Left lung (tissue), 4 donors: ENCODE measurements at regions not wholly inside any gene's neighbourhood (a gene's known extent, or its start where the extent isn't known, plus 50 kb on each side); places are given as distances from the start of the nearest gene placed in this dataset.

Experiments
- ATAC-seq: fragments of 200-7000 bp; cut with Tn5 transposase; one replicate; pipeline ENCODE4 v1.9.1; 2020; ENCODE audit warnings: moderate library complexity
- DNase-seq, 4 donors: peaks; one replicate each; pipeline ENCODE4 v3.0.0-alpha.2; 2013 to 2020
- H3K27ac ChIP-seq, 2 donors: fragments of 200-600 bp; sonication (generic) in 1 of 2; one replicate each; pipeline versions ENCODE4 v1.5.0 to v1.8.0; 2020 to 2021
- H3K27me3 ChIP-seq, 2 donors: fragments of 200-600 bp; sonication (generic) in 1 of 2; one replicate each; pipeline versions ENCODE4 v1.5.0 to v1.8.0; 2020 to 2021
- H3K36me3 ChIP-seq, 2 donors: fragments of 200-600 bp; sonication (generic) in 1 of 2; one replicate each; pipeline versions ENCODE4 v1.5.0 to v1.8.0; 2020 to 2021
- H3K4me1 ChIP-seq, 2 donors: fragments of 200-600 bp; one replicate each; pipeline ENCODE4 v1.8.0; 2021
- H3K4me3 ChIP-seq, 2 donors: fragments of 200-600 bp; sonication (generic) in 1 of 2; one replicate each; pipeline versions ENCODE4 v1.5.0 to v1.8.0; 2020 to 2021; ENCODE audit warnings: mild to moderate bottlenecking in 1 of 2
- H3K9me3 ChIP-seq, 2 donors: fragments of 200-600 bp; sonication (generic) in 1 of 2; one replicate each; pipeline versions ENCODE4 v1.5.0 to v1.8.0; 2020 to 2021
- intact Hi-C, 2 donors: fragments of 100-400 bp; cut with DNase I; formaldehyde crosslinking; loops; one replicate each; pipeline versions ENCODE4 v1.11.2 to v1.14.2; 2022
- TF ChIP-seq, protein P1 (sequence below), 2 donors: fragments of 200-600 bp; sonication (generic) in 1 of 2; IDR thresholded peaks; one replicate each; pipeline versions ENCODE4 v1.5.0 to v1.8.0; 2021; ENCODE audit warnings: antibody characterized with exemption in 2 of 2
- donor health status: DM: no; HTN: yes; CAD: no.
- donor health status: DM: no; HTN: no; CAD: no.

DNA sequence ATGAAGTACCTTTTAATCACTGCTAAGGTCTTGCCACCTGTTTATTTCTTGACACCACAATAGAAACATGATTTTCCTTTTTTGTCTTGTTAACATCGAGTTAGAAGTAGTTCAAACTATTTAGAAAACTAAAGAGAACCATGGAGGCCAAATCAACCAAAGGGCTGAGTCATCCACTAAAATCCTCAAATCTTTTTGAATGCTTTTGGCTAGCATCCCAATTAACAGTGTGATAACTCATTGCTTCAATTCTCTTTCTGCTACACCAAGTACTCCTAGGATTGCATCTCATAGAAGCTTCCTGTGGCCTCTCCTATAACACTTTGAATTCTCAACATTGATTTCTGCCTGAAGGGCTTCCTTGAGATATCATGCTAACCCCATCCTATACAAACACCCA lies 159.9 kb upstream of the MMADHC start:
- H3K36me3 ChIP-seq = no peaks in the 10 kb centered on the region
- no peaks in the 10 kb centered on the region for H3K9me3 ChIP-seq
- intact Hi-C loops = no loop called here
- no peak overlapping the region for H3K4me3 ChIP-seq
- ATAC-seq (no peak), DNase-seq (no peak)
- H3K27ac ChIP-seq = no peak overlapping the region
- TF ChIP-seq, protein P1, sequence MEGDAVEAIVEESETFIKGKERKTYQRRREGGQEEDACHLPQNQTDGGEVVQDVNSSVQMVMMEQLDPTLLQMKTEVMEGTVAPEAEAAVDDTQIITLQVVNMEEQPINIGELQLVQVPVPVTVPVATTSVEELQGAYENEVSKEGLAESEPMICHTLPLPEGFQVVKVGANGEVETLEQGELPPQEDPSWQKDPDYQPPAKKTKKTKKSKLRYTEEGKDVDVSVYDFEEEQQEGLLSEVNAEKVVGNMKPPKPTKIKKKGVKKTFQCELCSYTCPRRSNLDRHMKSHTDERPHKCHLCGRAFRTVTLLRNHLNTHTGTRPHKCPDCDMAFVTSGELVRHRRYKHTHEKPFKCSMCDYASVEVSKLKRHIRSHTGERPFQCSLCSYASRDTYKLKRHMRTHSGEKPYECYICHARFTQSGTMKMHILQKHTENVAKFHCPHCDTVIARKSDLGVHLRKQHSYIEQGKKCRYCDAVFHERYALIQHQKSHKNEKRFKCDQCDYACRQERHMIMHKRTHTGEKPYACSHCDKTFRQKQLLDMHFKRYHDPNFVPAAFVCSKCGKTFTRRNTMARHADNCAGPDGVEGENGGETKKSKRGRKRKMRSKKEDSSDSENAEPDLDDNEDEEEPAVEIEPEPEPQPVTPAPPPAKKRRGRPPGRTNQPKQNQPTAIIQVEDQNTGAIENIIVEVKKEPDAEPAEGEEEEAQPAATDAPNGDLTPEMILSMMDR (IDR thresholded peaks at IDR 0.05) = no peak
- H3K27me3 ChIP-seq = no peaks in the 10 kb centered on the region
- no peaks in the 10 kb centered on the region for H3K4me1 ChIP-seq

GRCh38 chr2:149745396-149746230 lies 158.0 kb upstream of the MMADHC start:
- Histone ChIP-seq H3K9me3 (no peaks in the 10 kb centered on the region), H3K4me1 (no peaks in the 10 kb centered on the region), H3K36me3 (no peaks in the 10 kb centered on the region), H3K27me3 (no peaks in the 10 kb centered on the region), H3K27ac (no peak overlapping the region), H3K4me3 (no peak overlapping the region)
- TF ChIP-seq, protein P1 (IDR thresholded peaks at IDR 0.05) = no peak
- intact Hi-C loops = no loop called here
- DNase-seq (no peak), ATAC-seq (no peak)

DNA sequence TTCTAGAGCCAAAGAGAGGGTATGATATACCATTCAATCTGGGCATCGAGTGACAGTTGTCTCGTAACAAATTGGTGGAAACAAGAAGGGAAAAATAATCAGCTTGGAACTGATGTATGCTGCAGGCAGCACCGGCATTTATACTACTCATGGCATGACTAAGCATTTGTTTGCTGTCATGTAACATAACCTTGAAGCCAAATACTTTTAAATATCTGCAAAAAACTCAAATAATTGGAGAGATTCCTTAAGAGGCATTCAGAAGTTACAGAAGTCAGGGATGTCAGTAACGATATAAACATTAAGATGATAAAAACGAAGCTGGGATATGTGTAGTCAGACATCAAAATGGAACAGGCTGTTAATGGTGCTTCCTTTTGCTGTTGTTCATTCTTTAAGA lies 157.3 kb upstream of the MMADHC start:
- Histone ChIP-seq H3K9me3 (no peaks in the 10 kb centered on the region), H3K27ac (no peak overlapping the region), H3K36me3 (no peaks in the 10 kb centered on the region), H3K4me1 (no peaks in the 10 kb centered on the region), H3K4me3 (no peak overlapping the region), H3K27me3 (no peaks in the 10 kb centered on the region)
- ATAC-seq = no peak
- TF ChIP-seq, protein P1 (IDR thresholded peaks at IDR 0.05) = no peak
- no peak for DNase-seq
- intact Hi-C loops = no loop called here

DNA sequence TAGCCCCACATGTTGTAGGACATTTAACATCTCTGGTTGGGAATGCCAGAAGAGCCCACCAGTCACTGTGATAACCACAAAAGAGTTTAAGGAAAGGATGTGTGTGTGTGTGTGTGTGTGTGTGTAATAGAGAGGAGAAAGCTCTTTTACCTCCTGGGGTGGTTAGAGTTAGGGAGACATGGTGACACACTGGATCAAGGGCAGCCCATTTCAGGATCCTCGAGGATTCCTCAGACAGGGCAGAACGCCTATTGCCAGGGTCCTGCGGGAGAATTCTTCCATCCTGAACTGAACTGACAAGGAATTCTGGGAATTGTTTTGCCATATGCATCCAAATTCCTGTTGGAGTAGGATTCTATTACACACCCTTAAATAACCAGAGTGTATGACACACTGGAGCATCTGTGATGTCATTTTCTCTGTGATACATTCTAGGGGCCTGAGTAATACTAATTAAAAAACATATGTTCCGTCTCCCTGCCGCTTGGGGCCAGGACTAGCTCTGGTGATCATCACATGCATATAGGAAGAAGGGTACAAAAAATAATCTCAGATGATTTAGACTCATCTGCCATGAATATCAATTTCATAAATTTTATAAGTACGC lies 156.4 kb upstream of the MMADHC start:
- Histone ChIP-seq H3K9me3 (no peaks in the 10 kb centered on the region), H3K27me3 (no peaks in the 10 kb centered on the region), H3K4me1 (no peaks in the 10 kb centered on the region), H3K27ac (no peak overlapping the region), H3K36me3 (no peaks in the 10 kb centered on the region), H3K4me3 (no peak overlapping the region)
- intact Hi-C loops = no loop called here
- TF ChIP-seq, protein P1 (IDR thresholded peaks at IDR 0.05) = no peak
- DNase-seq = no peak
- no peak for ATAC-seq

DNA sequence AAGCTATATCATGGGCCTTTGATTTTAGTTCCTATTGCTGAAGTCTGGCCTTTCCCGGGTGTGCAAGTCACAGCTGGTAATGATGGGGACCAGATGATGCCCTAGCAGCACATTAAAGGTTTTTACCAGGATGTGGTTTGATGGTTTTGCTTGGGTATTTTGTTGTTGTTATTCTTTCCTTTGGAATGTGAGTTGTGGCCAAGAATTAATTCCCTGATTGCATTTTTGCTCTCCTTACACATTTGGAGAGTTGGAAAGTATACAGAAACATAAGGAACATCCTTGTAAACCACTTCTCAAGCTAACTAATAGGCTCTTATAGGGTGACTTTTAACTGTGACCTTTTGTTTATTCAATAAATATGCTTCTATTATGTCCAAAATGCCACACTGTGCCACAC lies 154.1 kb upstream of the MMADHC start:
- Histone ChIP-seq H3K4me1 (no peaks in the 10 kb centered on the region), H3K27me3 (no peaks in the 10 kb centered on the region), H3K36me3 (no peaks in the 10 kb centered on the region), H3K9me3 (no peaks in the 10 kb centered on the region), H3K27ac (no peak overlapping the region), H3K4me3 (no peak overlapping the region)
- intact Hi-C loops = no loop called here
- TF ChIP-seq, protein P1 (IDR thresholded peaks at IDR 0.05) = no peak
- DNase-seq (no peak), ATAC-seq (no peak)
